ENCODE measurements at regions not wholly inside any gene's neighbourhood (a gene's known extent, or its start where the extent isn't known, plus 50 kb on each side); places are given as distances from the start of the nearest gene placed in this dataset.

GRCh38 chr2:18172607-18173006 is 294.1 kb downstream of the KCNS3 start:
- DNase-seq: no peak

GRCh38 chr2:18171191-18172139 is 293.0 kb downstream of the KCNS3 start:
- no peak for ATAC-seq
- H3K36me3 ChIP-seq (replicated peaks in 1 of 2; ENCODE audit: insufficient read depth in 1 of 2, low read depth in 2 of 2): no peaks in the 10 kb centered on the region
- intact Hi-C loops (cut with DNase I): no loop called here
- H3K27ac ChIP-seq: no peak overlapping the region
- H3K4me1 ChIP-seq: peaks cover 6% of the 10 kb centered on the region
- DNase-seq: peak in 3 of 4 donors; percentile 25 to 42 (median 32)
- no peaks in the 10 kb centered on the region for H3K9me3 ChIP-seq
- no peak for TF ChIP-seq POLR2A (IDR thresholded peaks at IDR 0.05)
- no peak for TF ChIP-seq CTCF (IDR thresholded peaks at IDR 0.05)
- WGBS, 2 donors: 58 to 59% methylated on average over 7 of the region's 7 CpGs
- H3K4me3 ChIP-seq: no peak overlapping the region
- H3K27me3 ChIP-seq: no peaks in the 10 kb centered on the region

More at GRCh38 chr2:18172607-18173006, 294.1 kb downstream of the KCNS3 start:
- H3K36me3 ChIP-seq (replicated peaks in 1 of 2; ENCODE audit: insufficient read depth in 1 of 2, low read depth in 2 of 2): no peaks in the 10 kb centered on the region
- no peak overlapping the region for H3K4me3 ChIP-seq
- intact Hi-C loops (cut with DNase I): no loop called here
- no peak for ATAC-seq
- H3K27me3 ChIP-seq: no peaks in the 10 kb centered on the region
- H3K27ac ChIP-seq: no peak overlapping the region
- TF ChIP-seq CTCF (IDR thresholded peaks at IDR 0.05) (no peak), POLR2A (IDR thresholded peaks at IDR 0.05) (no peak)
- no peaks in the 10 kb centered on the region for H3K9me3 ChIP-seq
- H3K4me1 ChIP-seq: peaks cover 6% of the 10 kb centered on the region
- WGBS, 2 donors: 73 to 78% methylated on average over 2 of the region's 2 CpGs

GRCh38 chr2:18170642-18171041 is 292.2 kb downstream of the KCNS3 start:
- 65 to 69% methylated on average over 1 of the region's 1 CpG for whole genome bisulfite sequencing, 2 donors
- Histone ChIP-seq H3K27me3 (no peaks in the 10 kb centered on the region), H3K27ac (no peak overlapping the region), H3K4me3 (no peak overlapping the region), H3K9me3 (no peaks in the 10 kb centered on the region), H3K4me1 (peaks cover 6% of the 10 kb centered on the region), H3K36me3 (replicated peaks in 1 of 2; ENCODE audit: insufficient read depth in 1 of 2, low read depth in 2 of 2) (no peaks in the 10 kb centered on the region)
- no peak for ATAC-seq
- TF ChIP-seq CTCF (IDR thresholded peaks at IDR 0.05) (no peak), POLR2A (IDR thresholded peaks at IDR 0.05) (no peak)
- intact Hi-C loops (cut with DNase I): no loop called here
- DNase-seq: no peak

GRCh38 chr2:18169893-18170175 is 291.4 kb downstream of the KCNS3 start:
- intact Hi-C loops (cut with DNase I): no loop called here
- no peak overlapping the region for H3K4me3 ChIP-seq
- ATAC-seq (no peak), DNase-seq (no peak)
- no peaks in the 10 kb centered on the region for H3K9me3 ChIP-seq
- H3K27me3 ChIP-seq: no peaks in the 10 kb centered on the region
- 84 to 93% methylated on average over 1 of the region's 1 CpG for WGBS, 2 donors
- H3K27ac ChIP-seq: no peak overlapping the region
- TF ChIP-seq CTCF (IDR thresholded peaks at IDR 0.05) (no peak), POLR2A (IDR thresholded peaks at IDR 0.05) (no peak)
- H3K4me1 ChIP-seq: peaks cover 6% of the 10 kb centered on the region
- H3K36me3 ChIP-seq (replicated peaks in 1 of 2; ENCODE audit: insufficient read depth in 1 of 2, low read depth in 2 of 2): no peaks in the 10 kb centered on the region
